ENCODE measurements at regions not wholly inside any gene's neighbourhood (a gene's known extent, or its start where the extent isn't known, plus 50 kb on each side); places are given as distances from the start of the nearest gene placed in this dataset.

DNA sequence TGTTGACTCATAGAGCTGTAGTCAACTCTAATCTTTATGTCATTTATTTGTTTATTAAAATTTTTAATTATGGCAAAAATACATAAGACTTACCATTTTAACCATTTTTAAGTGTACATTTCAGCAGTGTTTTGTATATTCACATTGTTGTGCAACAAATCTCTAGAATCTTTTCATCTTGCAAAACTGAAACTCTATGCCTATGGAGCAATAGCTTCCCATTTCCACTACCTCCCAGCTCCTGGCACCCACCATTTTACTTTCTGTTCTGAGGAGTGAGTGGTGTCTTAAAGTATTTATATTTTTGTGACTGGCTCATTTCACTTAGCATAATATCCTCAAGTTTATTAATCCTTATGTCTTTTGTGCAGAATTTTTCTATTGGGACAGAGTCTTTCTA is 181.0 kb downstream of the GPAT3 start:
- TF ChIP-seq LEF1 (IDR thresholded peaks at IDR 0.05; ENCODE audit: borderline replicate concordance): no peak
- no peak for TF ChIP-seq TARDBP (IDR thresholded peaks at IDR 0.05)
- no peak for TF ChIP-seq HDGF (IDR thresholded peaks at IDR 0.05; ENCODE audit: borderline replicate concordance)
- no peak for TF ChIP-seq BHLHE40 (IDR thresholded peaks at IDR 0.05; ENCODE audit: borderline replicate concordance)
- no peak for TF ChIP-seq ELF4 (IDR thresholded peaks at IDR 0.05)
- no peak for TF ChIP-seq SUZ12 (IDR thresholded peaks at IDR 0.05)
- TF ChIP-seq SP1 (IDR thresholded peaks at IDR 0.05): no peak
- TF ChIP-seq, protein P1, sequence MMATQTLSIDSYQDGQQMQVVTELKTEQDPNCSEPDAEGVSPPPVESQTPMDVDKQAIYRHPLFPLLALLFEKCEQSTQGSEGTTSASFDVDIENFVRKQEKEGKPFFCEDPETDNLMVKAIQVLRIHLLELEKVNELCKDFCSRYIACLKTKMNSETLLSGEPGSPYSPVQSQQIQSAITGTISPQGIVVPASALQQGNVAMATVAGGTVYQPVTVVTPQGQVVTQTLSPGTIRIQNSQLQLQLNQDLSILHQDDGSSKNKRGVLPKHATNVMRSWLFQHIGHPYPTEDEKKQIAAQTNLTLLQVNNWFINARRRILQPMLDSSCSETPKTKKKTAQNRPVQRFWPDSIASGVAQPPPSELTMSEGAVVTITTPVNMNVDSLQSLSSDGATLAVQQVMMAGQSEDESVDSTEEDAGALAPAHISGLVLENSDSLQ (IDR thresholded peaks at IDR 0.05): no peak
- no peak for TF ChIP-seq ARNT (IDR thresholded peaks at IDR 0.05)
- TF ChIP-seq FOXM1 (IDR thresholded peaks at IDR 0.05; ENCODE audit: borderline replicate concordance): no peak
- TF ChIP-seq ZNF384 (IDR thresholded peaks at IDR 0.05): no peak
- no peak for TF ChIP-seq NFRKB (IDR thresholded peaks at IDR 0.05)
- no peak for TF ChIP-seq L3MBTL2 (conservative IDR thresholded peaks at IDR 0.05)
